ENCODE measurements at regions not wholly inside any gene's neighbourhood (a gene's known extent, or its start where the extent isn't known, plus 50 kb on each side); places are given as distances from the start of the nearest gene placed in this dataset.

- TF ChIP-seq CTCF (IDR thresholded peaks at IDR 0.05; ENCODE audit: low read depth, low read length), result no peak
- TF ChIP-seq POLR2A (IDR thresholded peaks at IDR 0.05; ENCODE audit: extremely low read depth, insufficient read length), result no peak
Measured at GRCh38 chr13:33957497-33957905, 139.6 kb downstream of the RFC3 start.
